Naive B cell (primary cell): ENCODE measurements at regions not wholly inside any gene's neighbourhood (a gene's known extent, or its start where the extent isn't known, plus 50 kb on each side); places are given as distances from the start of the nearest gene placed in this dataset.

Experiments
- ATAC-seq, 2 donors: fragments of 150-1000 bp; cut with Tn5 transposase; 2 replicates each; pipeline ENCODE4 v1.10.0; 2021; ENCODE audit warnings: low read depth in 2 of 2, mild to moderate bottlenecking in 2 of 2, moderate library complexity in 2 of 2
- DNase-seq: peaks from one replicate; pipeline ENCODE4 v3.0.0; 2022
- H3K27ac Mint-ChIP-seq, 6 donors: one replicate each; pipeline ENCODE4 v1.8.0; 2020 to 2022; ENCODE audit warnings: mild to moderate bottlenecking in 6 of 6, mixed read lengths in 6 of 6, moderate library complexity in 5 of 6, inconsistent platforms in 2 of 6
- H3K27me3 Mint-ChIP-seq, 3 donors: one replicate each; pipeline ENCODE4 v1.8.0; 2021 to 2022; ENCODE audit warnings: mixed read lengths in 3 of 3, mild to moderate bottlenecking in 1 of 3
- H3K36me3 Mint-ChIP-seq, 2 donors: one replicate each; pipeline ENCODE4 v1.8.0; 2020 to 2022; ENCODE audit warnings: mixed read lengths in 2 of 2, inconsistent platforms in 1 of 2, mild to moderate bottlenecking in 1 of 2
- H3K4me1 Mint-ChIP-seq, 3 donors: one replicate each; pipeline ENCODE4 v1.8.0; 2020 to 2022; ENCODE audit warnings: mixed read lengths in 3 of 3, inconsistent platforms in 1 of 3, mild to moderate bottlenecking in 1 of 3, moderate library complexity in 1 of 3
- H3K4me3 Mint-ChIP-seq, 8 donors: one replicate each; pipeline ENCODE4 v1.8.0; 2020 to 2022; ENCODE audit warnings: mild to moderate bottlenecking in 8 of 8, mixed read lengths in 8 of 8, moderate library complexity in 8 of 8, inconsistent platforms in 2 of 8
- H3K9me3 Mint-ChIP-seq, 7 donors: one replicate each; pipeline ENCODE4 v1.8.0; 2020 to 2022; ENCODE audit warnings: mixed read lengths in 7 of 7, mild to moderate bottlenecking in 5 of 7, inconsistent platforms in 2 of 7, moderate library complexity in 1 of 7

- Mint-ChIP-seq H3K27ac (no peak overlapping the region), H3K4me1 (no peaks in the 10 kb centered on the region), H3K27me3 (no peaks in the 10 kb centered on the region), H3K9me3 (peaks cover 2 to 18% (median 4%) of the 10 kb centered on the region in 7 donors), H3K4me3 (no peak overlapping the region), H3K36me3 (peaks cover 0 to 9% of the 10 kb centered on the region in 2 donors)
- ATAC-seq (no peak), DNase-seq (no peak)
These were observed 561.1 kb downstream of the MTRR start for GRCh38 chr5:8429778-8430758.

DNA sequence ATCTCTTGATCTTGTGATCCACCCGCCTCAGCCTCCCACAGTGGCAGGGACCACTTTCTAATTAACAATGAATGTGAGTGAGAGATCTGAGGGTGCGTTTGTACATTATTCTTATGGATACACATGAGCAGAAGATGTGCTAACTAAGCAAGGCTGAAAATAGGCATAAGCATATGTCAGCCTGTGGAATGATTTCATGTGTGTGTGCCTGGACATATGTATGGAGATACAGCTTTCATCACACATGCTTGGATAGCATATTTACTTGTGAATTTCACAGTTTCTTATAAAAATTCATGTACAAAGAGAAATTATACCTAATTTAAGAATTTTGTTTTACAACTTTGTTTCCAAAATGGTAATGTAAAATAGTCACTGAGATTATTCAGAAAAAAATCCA is 565.6 kb downstream of the MTRR start:
- ATAC-seq, result no peak
- H3K27ac Mint-ChIP-seq, result no peak overlapping the region

GRCh38 chr5:8436924-8437323 is 568.0 kb downstream of the MTRR start:
- Mint-ChIP-seq H3K9me3 (peaks cover 0 to 3% (median 0%) of the 10 kb centered on the region in 7 donors), H3K27ac (no peak overlapping the region), H3K4me3 (no peak overlapping the region), H3K27me3 (no peaks in the 10 kb centered on the region), H3K36me3 (no peaks in the 10 kb centered on the region), H3K4me1 (no peaks in the 10 kb centered on the region)
- DNase-seq, result no peak
- no peak for ATAC-seq

More for the DNA sequence above, 565.6 kb downstream of the MTRR start:
- no peaks in the 10 kb centered on the region for H3K36me3 Mint-ChIP-seq
- no peak overlapping the region for H3K4me3 Mint-ChIP-seq
- no peak for DNase-seq
- peaks cover 0 to 3% (median 0%) of the 10 kb centered on the region in 7 donors for H3K9me3 Mint-ChIP-seq
- no peaks in the 10 kb centered on the region for H3K27me3 Mint-ChIP-seq
- no peaks in the 10 kb centered on the region for H3K4me1 Mint-ChIP-seq

DNA sequence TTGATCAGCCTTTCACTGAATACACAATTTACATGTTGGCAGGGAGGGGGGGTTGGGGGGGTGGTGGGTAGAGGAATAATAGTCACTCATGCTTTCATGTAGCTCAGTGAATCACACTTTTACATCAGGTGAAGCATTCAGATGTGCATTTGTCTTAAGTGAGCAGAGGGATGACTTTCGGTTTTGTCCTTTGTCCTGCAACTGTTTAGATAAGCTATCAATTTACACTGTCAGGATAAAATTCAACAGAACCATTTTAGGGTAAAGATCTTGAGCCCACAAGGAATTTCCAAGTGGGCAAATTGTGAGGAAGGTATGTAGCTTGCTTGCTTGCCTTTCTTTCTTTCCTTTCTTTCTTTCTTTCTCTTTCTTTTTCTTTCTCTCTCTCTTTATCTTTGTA is 576.2 kb downstream of the MTRR start:
- Mint-ChIP-seq H3K9me3 (peaks cover 0 to 9% (median 6%) of the 10 kb centered on the region in 7 donors), H3K36me3 (peaks cover 0 to 15% of the 10 kb centered on the region in 2 donors), H3K27me3 (no peaks in the 10 kb centered on the region), H3K4me3 (no peak overlapping the region), H3K27ac (no peak overlapping the region), H3K4me1 (no peaks in the 10 kb centered on the region)
- ATAC-seq, result no peak
- no peak for DNase-seq

- Mint-ChIP-seq H3K27ac (no peak overlapping the region), H3K4me1 (no peaks in the 10 kb centered on the region), H3K9me3 (peaks cover 0 to 9% (median 6%) of the 10 kb centered on the region in 7 donors), H3K36me3 (peaks cover 0 to 15% of the 10 kb centered on the region in 2 donors), H3K27me3 (no peaks in the 10 kb centered on the region), H3K4me3 (no peak overlapping the region)
- no peak for DNase-seq
- no peak for ATAC-seq
These were observed 577.2 kb downstream of the MTRR start for GRCh38 chr5:8446179-8446578.

DNA sequence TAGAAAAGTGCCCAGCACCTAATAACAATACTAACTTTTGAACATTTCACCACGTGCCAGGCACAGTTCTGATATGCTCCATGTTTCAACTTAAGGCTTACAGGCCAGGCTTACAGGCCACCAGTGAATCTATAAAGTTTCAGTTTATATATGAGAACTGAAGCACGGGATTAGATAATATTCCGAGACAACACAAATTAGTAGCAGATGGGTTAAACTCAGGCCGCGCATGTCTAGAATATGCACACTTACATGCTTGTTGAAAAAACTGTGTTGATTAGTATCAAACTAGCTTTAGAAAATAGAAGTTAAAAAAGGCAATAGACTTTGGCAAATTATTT is 587.9 kb downstream of the MTRR start:
- H3K4me1 Mint-ChIP-seq, result peaks cover 0 to 11% (median 9%) of the 10 kb centered on the region in 3 donors
- peaks cover 0 to 5% (median 0%) of the 10 kb centered on the region in 7 donors for H3K9me3 Mint-ChIP-seq
- H3K4me3 Mint-ChIP-seq, result peak overlapping the region; percentile 80 to 97 (median 92)
- DNase-seq (no peak), ATAC-seq (no peak)
- no peaks in the 10 kb centered on the region for H3K27me3 Mint-ChIP-seq
- no peaks in the 10 kb centered on the region for H3K36me3 Mint-ChIP-seq
- peak overlapping the region; percentile 5 to 91 (median 81) for H3K27ac Mint-ChIP-seq

DNA sequence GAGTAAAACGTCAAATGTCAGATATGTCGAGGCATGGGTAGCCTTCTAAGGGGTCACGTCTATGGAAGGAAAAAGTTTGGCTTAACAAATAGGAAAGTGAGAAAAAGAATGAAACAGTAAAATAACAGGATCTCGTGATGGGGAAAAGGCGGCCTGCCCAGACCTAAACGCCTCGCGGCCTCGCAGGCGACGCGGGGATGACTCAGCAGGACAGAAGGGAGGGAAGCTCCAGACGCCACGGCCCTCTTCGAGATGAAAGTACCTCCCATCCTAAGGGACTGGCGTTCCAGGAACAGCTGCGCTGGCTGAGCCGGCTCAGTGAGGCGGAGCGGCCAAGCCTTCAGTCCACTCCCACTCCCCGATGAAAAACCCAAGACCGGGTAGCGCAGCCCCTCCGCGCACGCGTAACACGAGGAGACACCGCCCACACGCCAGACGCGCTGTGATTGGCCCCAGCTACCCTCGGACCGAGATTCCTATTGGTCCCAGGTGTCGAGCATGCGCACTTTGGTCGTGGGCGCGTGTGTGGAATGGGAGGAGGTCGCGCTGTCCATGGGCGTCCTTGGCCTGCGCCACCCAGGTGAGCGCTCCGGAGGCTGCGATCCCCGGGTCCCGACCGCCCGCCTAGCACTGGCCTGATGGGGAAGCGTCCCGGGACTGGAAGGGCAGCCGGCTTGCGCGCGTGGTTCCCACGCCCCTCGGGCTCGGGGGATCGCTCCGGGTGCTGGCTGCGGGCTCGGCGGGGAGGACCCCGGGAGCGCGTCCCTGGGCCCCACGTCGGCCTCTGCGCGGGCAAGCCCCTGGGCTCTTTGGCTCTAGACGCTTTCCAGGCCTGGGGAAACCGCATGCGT is 588.5 kb downstream of the MTRR start:
- DNase-seq (peak; percentile 79), ATAC-seq (peak; percentile 92 to 95)
- Mint-ChIP-seq H3K9me3 (peaks cover 0 to 5% (median 0%) of the 10 kb centered on the region in 7 donors), H3K36me3 (no peaks in the 10 kb centered on the region), H3K27me3 (no peaks in the 10 kb centered on the region), H3K27ac (peak overlapping the region; percentile 69 to 91 (median 81)), H3K4me3 (peak overlapping the region; percentile 80 to 97 (median 92)), H3K4me1 (peaks cover 0 to 11% (median 9%) of the 10 kb centered on the region in 3 donors)

GRCh38 chr5:8458038-8458383 is 589.1 kb downstream of the MTRR start:
- Mint-ChIP-seq H3K4me3 (peak overlapping the region; percentile 80 to 95 (median 90)), H3K27ac (peak overlapping the region in 4 of 6 donors; percentile 60 to 90 (median 70)), H3K4me1 (peaks cover 0 to 11% (median 9%) of the 10 kb centered on the region in 3 donors), H3K36me3 (no peaks in the 10 kb centered on the region), H3K9me3 (peaks cover 0 to 5% (median under 1%) of the 10 kb centered on the region in 7 donors), H3K27me3 (no peaks in the 10 kb centered on the region)
- peak; percentile 23 to 27 for ATAC-seq
- no peak for DNase-seq

GRCh38 chr5:8461543-8461942 is 592.6 kb downstream of the MTRR start:
- ATAC-seq (no peak), DNase-seq (no peak)
- Mint-ChIP-seq H3K4me1 (peaks cover 0 to 11% (median 9%) of the 10 kb centered on the region in 3 donors), H3K27me3 (no peaks in the 10 kb centered on the region), H3K4me3 (no peak overlapping the region), H3K9me3 (peaks cover 0 to 8% (median 2%) of the 10 kb centered on the region in 7 donors), H3K36me3 (no peaks in the 10 kb centered on the region), H3K27ac (no peak overlapping the region)

DNA sequence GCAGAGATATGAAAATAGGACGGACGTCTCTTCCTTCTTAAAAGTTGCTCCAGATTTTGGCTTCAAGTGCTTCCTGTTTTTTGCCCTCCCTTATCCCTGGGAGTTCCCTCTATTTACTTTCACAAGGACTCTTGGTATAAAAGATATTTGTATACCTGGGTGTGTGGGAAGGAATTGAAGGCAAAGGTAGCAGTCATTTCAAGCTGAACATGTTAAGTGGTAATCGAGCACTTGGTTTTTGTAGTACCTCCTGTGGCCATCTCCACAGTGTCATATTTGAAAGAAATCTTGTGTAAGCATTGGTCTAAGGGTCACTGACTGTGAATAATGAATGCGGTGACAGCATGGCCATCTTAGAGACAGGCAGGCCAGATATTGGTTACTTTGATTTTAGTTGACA is 593.6 kb downstream of the MTRR start:
- Mint-ChIP-seq H3K27ac (no peak overlapping the region), H3K4me1 (peaks cover 0 to 4% (median under 1%) of the 10 kb centered on the region in 3 donors), H3K4me3 (no peak overlapping the region), H3K27me3 (no peaks in the 10 kb centered on the region), H3K9me3 (peaks cover 0 to 4% (median 0%) of the 10 kb centered on the region in 7 donors), H3K36me3 (peaks cover 0 to 6% of the 10 kb centered on the region in 2 donors)
- no peak for ATAC-seq
- no peak for DNase-seq

GRCh38 chr5:8470489-8470888 is 601.5 kb downstream of the MTRR start:
- ATAC-seq (no peak), DNase-seq (no peak)
- Mint-ChIP-seq H3K27me3 (peaks cover 0 to 5% (median 0%) of the 10 kb centered on the region in 3 donors), H3K36me3 (peaks cover 6 to 8% of the 10 kb centered on the region in 2 donors), H3K9me3 (peaks cover 14 to 41% (median 23%) of the 10 kb centered on the region in 7 donors), H3K27ac (no peak overlapping the region), H3K4me1 (no peaks in the 10 kb centered on the region), H3K4me3 (no peak overlapping the region)

- ATAC-seq (no peak), DNase-seq (no peak)
- Mint-ChIP-seq H3K4me1 (no peaks in the 10 kb centered on the region), H3K9me3 (peaks cover 14 to 52% (median 23%) of the 10 kb centered on the region in 7 donors), H3K27me3 (peaks cover 0 to 5% (median 0%) of the 10 kb centered on the region in 3 donors), H3K27ac (no peak overlapping the region), H3K36me3 (peaks cover 6 to 8% of the 10 kb centered on the region in 2 donors), H3K4me3 (no peak overlapping the region)
These were observed 602.6 kb downstream of the MTRR start for GRCh38 chr5:8471581-8471980.

DNA sequence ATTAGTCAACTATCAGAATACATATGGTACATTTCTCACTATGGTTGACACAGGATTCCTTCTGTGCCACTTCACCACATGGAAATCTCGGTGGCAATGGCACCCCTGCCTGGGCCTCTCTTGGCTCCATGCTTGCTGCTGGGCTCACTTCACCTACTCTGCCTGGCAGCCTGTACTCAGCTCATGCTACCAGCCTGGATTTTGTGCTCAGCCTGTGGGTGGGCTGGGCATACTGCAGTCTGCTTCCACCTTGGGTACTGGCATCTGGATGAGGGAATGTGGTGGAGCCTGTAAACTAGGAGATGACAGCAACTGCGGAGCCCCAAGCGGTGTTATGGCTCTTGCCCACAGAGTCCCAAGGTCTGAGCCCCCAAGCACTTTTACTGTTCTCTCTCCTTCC is 604.1 kb downstream of the MTRR start:
- ATAC-seq, result no peak
- H3K9me3 Mint-ChIP-seq, result peaks cover 14 to 60% (median 26%) of the 10 kb centered on the region in 7 donors

More for the DNA sequence above, 604.1 kb downstream of the MTRR start:
- Mint-ChIP-seq H3K27ac (no peak overlapping the region), H3K4me1 (no peaks in the 10 kb centered on the region), H3K36me3 (peaks cover 0 to 8% of the 10 kb centered on the region in 2 donors), H3K27me3 (peaks cover 0 to 4% (median 0%) of the 10 kb centered on the region in 3 donors), H3K4me3 (peak overlapping the region in 1 of 8 donors; percentile 29)
- no peak for DNase-seq
